ENCODE measurements at regions not wholly inside any gene's neighbourhood (a gene's known extent, or its start where the extent isn't known, plus 50 kb on each side); places are given as distances from the start of the nearest gene placed in this dataset.

- ChIA-PET POLR2A (ENCODE audit: low non-redundant PET) (no interaction called here), CTCF (no interaction called here)
Measured at GRCh38 chr4:144410230-144410783, 235.6 kb upstream of the HHIP start.

GRCh38 chr4:144411119-144411518 is 234.8 kb upstream of the HHIP start:
- no peak overlapping the region for H3K27ac ChIP-seq (ENCODE audit: low read depth, low read length, poor library complexity, severe bottlenecking)
- H3K4me1 ChIP-seq (ENCODE audit: insufficient read depth, low read length, poor library complexity, severe bottlenecking) = no peaks in the 10 kb centered on the region
- POLR2A ChIA-PET (ENCODE audit: low non-redundant PET) = no interaction called here
- H3K36me3 ChIP-seq (ENCODE audit: insufficient read depth, low read length, poor library complexity, severe bottlenecking) = no peaks in the 10 kb centered on the region
- no peak for DNase-seq (ENCODE audit: low spot score)
- H3K27me3 ChIP-seq (replicated peaks; ENCODE audit: insufficient read depth, low read depth, low read length, poor library complexity) = no peaks in the 10 kb centered on the region
- no peaks in the 10 kb centered on the region for H3K9me3 ChIP-seq (ENCODE audit: low read depth, low read length, poor library complexity, severe bottlenecking)
- no TSS peak for BruUV-seq (replicated peaks)
- CTCF ChIA-PET = no interaction called here
- no peak overlapping the region for H3K4me3 ChIP-seq (ENCODE audit: low read depth, low read length, poor library complexity, severe bottlenecking)
- intact Hi-C loops (cut with micrococcal nuclease; ENCODE audit: unreplicated experiment) = no loop called here
- TF ChIP-seq EZH2 (IDR thresholded peaks at IDR 0.05; ENCODE audit: borderline replicate concordance, low read depth, low read length, poor library complexity, severe bottlenecking) = no peak
- no peak for TF ChIP-seq CTCF (conservative IDR thresholded peaks at IDR 0.05; ENCODE audit: low read depth, low read length)

More at GRCh38 chr4:144410230-144410783, 235.6 kb upstream of the HHIP start:
- H3K9me3 ChIP-seq (ENCODE audit: low read depth, low read length, poor library complexity, severe bottlenecking) = no peaks in the 10 kb centered on the region
- BruUV-seq (replicated peaks) = no TSS peak
- H3K4me3 ChIP-seq (ENCODE audit: low read depth, low read length, poor library complexity, severe bottlenecking) = no peak overlapping the region
- H3K27ac ChIP-seq (ENCODE audit: low read depth, low read length, poor library complexity, severe bottlenecking) = no peak overlapping the region
- no peak for DNase-seq (ENCODE audit: low spot score)
- H3K27me3 ChIP-seq (replicated peaks; ENCODE audit: insufficient read depth, low read depth, low read length, poor library complexity) = no peaks in the 10 kb centered on the region
- H3K36me3 ChIP-seq (ENCODE audit: insufficient read depth, low read length, poor library complexity, severe bottlenecking) = no peaks in the 10 kb centered on the region
- TF ChIP-seq EZH2 (IDR thresholded peaks at IDR 0.05; ENCODE audit: borderline replicate concordance, low read depth, low read length, poor library complexity, severe bottlenecking) = no peak
- no peak for TF ChIP-seq CTCF (conservative IDR thresholded peaks at IDR 0.05; ENCODE audit: low read depth, low read length)
- no peaks in the 10 kb centered on the region for H3K4me1 ChIP-seq (ENCODE audit: insufficient read depth, low read length, poor library complexity, severe bottlenecking)
- intact Hi-C loops (cut with micrococcal nuclease; ENCODE audit: unreplicated experiment) = no loop called here

GRCh38 chr4:144411700-144412099 is 234.3 kb upstream of the HHIP start:
- no peak for TF ChIP-seq EZH2 (IDR thresholded peaks at IDR 0.05; ENCODE audit: borderline replicate concordance, low read depth, low read length, poor library complexity, severe bottlenecking)
- no peak for TF ChIP-seq CTCF (conservative IDR thresholded peaks at IDR 0.05; ENCODE audit: low read depth, low read length)
- intact Hi-C loops (cut with micrococcal nuclease; ENCODE audit: unreplicated experiment) = no loop called here
- Histone ChIP-seq H3K27ac (ENCODE audit: low read depth, low read length, poor library complexity, severe bottlenecking) (no peak overlapping the region), H3K9me3 (ENCODE audit: low read depth, low read length, poor library complexity, severe bottlenecking) (no peaks in the 10 kb centered on the region), H3K4me1 (ENCODE audit: insufficient read depth, low read length, poor library complexity, severe bottlenecking) (no peaks in the 10 kb centered on the region), H3K27me3 (replicated peaks; ENCODE audit: insufficient read depth, low read depth, low read length, poor library complexity) (no peaks in the 10 kb centered on the region), H3K4me3 (ENCODE audit: low read depth, low read length, poor library complexity, severe bottlenecking) (no peak overlapping the region), H3K36me3 (ENCODE audit: insufficient read depth, low read length, poor library complexity, severe bottlenecking) (no peaks in the 10 kb centered on the region)
- POLR2A ChIA-PET (ENCODE audit: low non-redundant PET) = no interaction called here
- DNase-seq (ENCODE audit: low spot score) = no peak
- BruUV-seq (replicated peaks) = no TSS peak
- CTCF ChIA-PET = no interaction called here
